ENCODE measurements at regions not wholly inside any gene's neighbourhood (a gene's known extent, or its start where the extent isn't known, plus 50 kb on each side); places are given as distances from the start of the nearest gene placed in this dataset.
"Not testable (repeated sequence)": the region's sequence is repeated elsewhere in the genome, so short reads cannot be mapped to it uniquely, and the experiment has no call there.

DNA sequence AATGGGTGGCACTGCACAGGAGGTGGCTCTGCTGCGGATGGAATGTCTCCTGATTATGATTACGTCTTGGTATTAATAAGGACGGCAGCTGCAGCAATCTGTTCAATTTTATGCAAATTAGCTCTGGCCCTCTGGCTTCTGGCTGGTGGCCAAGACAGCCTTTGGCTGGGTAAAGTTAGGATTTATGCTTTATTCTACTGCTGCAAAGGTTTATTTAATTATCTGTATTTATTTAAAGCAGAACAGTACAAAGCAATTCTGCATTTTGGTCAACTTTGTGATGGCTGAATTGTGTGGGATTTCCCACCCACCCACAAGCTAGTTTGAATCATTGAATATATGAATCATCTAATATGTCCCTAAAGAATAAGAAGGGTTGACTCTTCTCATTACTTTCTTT lies 745.6 kb upstream of the FAM241A start:
- Mint-ChIP-seq H3K27ac (no peak overlapping the region), H3K4me1 (no peaks in the 10 kb centered on the region), H3K9me3 (peaks cover 0 to 23% (median 4%) of the 10 kb centered on the region in 6 donors), H3K27me3 (ENCODE audit: low read depth in 3 of 3) (peaks cover 0 to 1% (median 0%) of the 10 kb centered on the region in 3 donors), H3K4me3 (no peak overlapping the region), H3K36me3 (no peaks in the 10 kb centered on the region)
- DNase-seq = no peak

- H3K36me3 Mint-ChIP-seq = no peaks in the 10 kb centered on the region
- H3K4me3 Mint-ChIP-seq = no peak overlapping the region
- no peak overlapping the region for H3K27ac Mint-ChIP-seq
- peaks cover 0 to 23% (median 6%) of the 10 kb centered on the region in 6 donors for H3K9me3 Mint-ChIP-seq
- no peak for DNase-seq
- H3K4me1 Mint-ChIP-seq = no peaks in the 10 kb centered on the region
- H3K27me3 Mint-ChIP-seq (ENCODE audit: low read depth in 3 of 3) = peaks cover 0 to 1% (median 0%) of the 10 kb centered on the region in 3 donors
Observed at GRCh38 chr4:111400741-111401140, 744.5 kb upstream of the FAM241A start.

GRCh38 chr4:111404673-111405072 lies 740.6 kb upstream of the FAM241A start:
- H3K4me3 Mint-ChIP-seq = no peak overlapping the region
- H3K9me3 Mint-ChIP-seq = peaks cover 0 to 23% (median 8%) of the 10 kb centered on the region in 6 donors
- no peaks in the 10 kb centered on the region for H3K36me3 Mint-ChIP-seq

GRCh38 chr4:111405989-111406388 lies 739.3 kb upstream of the FAM241A start:
- H3K36me3 Mint-ChIP-seq = no peaks in the 10 kb centered on the region
- no peak overlapping the region for H3K4me3 Mint-ChIP-seq
- peaks cover 0 to 3% (median 0%) of the 10 kb centered on the region in 3 donors for H3K27me3 Mint-ChIP-seq (ENCODE audit: low read depth in 3 of 3)
- DNase-seq = no peak
- no peaks in the 10 kb centered on the region for H3K4me1 Mint-ChIP-seq
- H3K27ac Mint-ChIP-seq = no peak overlapping the region
- peaks cover 0 to 31% (median 11%) of the 10 kb centered on the region in 6 donors for H3K9me3 Mint-ChIP-seq

More at GRCh38 chr4:111404673-111405072, 740.6 kb upstream of the FAM241A start:
- DNase-seq = no peak
- peaks cover 0 to 1% (median 0%) of the 10 kb centered on the region in 3 donors for H3K27me3 Mint-ChIP-seq (ENCODE audit: low read depth in 3 of 3)
- no peak overlapping the region for H3K27ac Mint-ChIP-seq
- H3K4me1 Mint-ChIP-seq = no peaks in the 10 kb centered on the region

DNA sequence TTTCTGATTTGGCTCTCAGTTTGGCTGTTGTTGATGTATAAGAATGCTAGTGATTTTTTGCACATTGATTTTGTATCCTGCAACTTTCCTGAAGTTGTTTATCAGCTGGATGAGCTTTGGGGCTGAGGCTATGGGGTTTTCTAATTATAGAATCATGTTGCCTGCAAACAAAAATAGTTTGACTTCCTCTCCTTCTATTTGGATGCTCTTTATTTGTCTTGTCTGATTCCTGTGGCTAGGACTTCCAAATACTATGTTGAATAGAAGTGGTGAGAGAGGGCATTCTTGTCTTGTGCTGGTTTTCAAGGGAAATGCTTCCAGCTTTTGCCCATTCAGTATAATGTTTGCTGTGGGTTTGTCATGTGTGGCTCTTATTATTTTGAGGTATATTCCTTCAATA lies 734.7 kb upstream of the FAM241A start:
- no peak overlapping the region for H3K27ac Mint-ChIP-seq
- no peaks in the 10 kb centered on the region for H3K4me1 Mint-ChIP-seq
- H3K9me3 Mint-ChIP-seq = peaks cover 5 to 44% (median 23%) of the 10 kb centered on the region in 6 donors

GRCh38 chr4:111417521-111417920 lies 727.7 kb upstream of the FAM241A start:
- H3K4me1 Mint-ChIP-seq = no peaks in the 10 kb centered on the region
- H3K27ac Mint-ChIP-seq = no peak overlapping the region
- H3K27me3 Mint-ChIP-seq (ENCODE audit: low read depth in 3 of 3) = no peaks in the 10 kb centered on the region
- H3K4me3 Mint-ChIP-seq = no peak overlapping the region
- no peaks in the 10 kb centered on the region for H3K36me3 Mint-ChIP-seq
- peaks cover 5 to 22% (median 12%) of the 10 kb centered on the region in 6 donors for H3K9me3 Mint-ChIP-seq
- DNase-seq = no peak

More for the DNA sequence above, 734.7 kb upstream of the FAM241A start:
- peaks cover 0 to 2% (median 0%) of the 10 kb centered on the region in 3 donors for H3K27me3 Mint-ChIP-seq (ENCODE audit: low read depth in 3 of 3)
- H3K4me3 Mint-ChIP-seq = no peak overlapping the region
- DNase-seq = no peak
- no peaks in the 10 kb centered on the region for H3K36me3 Mint-ChIP-seq

DNA sequence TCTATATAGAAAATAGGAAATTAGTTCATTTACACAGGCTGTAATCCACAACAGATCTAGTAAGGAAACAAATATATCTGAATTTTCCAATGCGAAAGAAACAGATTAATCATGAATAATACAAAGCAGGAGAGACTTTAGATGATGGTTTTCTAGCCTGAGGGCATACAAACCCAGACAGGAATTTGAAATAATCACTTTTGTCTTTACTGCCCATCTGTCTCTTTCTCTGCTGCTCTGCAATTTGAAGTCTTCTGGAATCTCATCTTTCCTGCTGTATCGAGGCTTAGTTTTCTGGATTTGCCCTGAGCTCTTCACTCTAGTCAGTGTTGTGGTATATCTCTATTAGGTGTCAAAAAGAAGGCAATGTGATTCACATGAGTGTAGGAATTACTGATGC lies 711.8 kb upstream of the FAM241A start:
- Mint-ChIP-seq H3K27ac (no peak overlapping the region), H3K4me3 (no peak overlapping the region), H3K27me3 (ENCODE audit: low read depth in 3 of 3) (peaks cover 0 to 1% (median 0%) of the 10 kb centered on the region in 3 donors), H3K9me3 (peaks cover 9 to 36% (median 17%) of the 10 kb centered on the region in 6 donors), H3K36me3 (no peaks in the 10 kb centered on the region), H3K4me1 (no peaks in the 10 kb centered on the region)
- DNase-seq = no peak

- no peak overlapping the region for H3K4me3 Mint-ChIP-seq
- H3K27me3 Mint-ChIP-seq (ENCODE audit: low read depth in 3 of 3) = peaks cover 0 to 3% (median 1%) of the 10 kb centered on the region in 3 donors
- H3K4me1 Mint-ChIP-seq = no peaks in the 10 kb centered on the region
- no peak overlapping the region for H3K27ac Mint-ChIP-seq
- peaks cover 9 to 38% (median 19%) of the 10 kb centered on the region in 6 donors for H3K9me3 Mint-ChIP-seq
- no peaks in the 10 kb centered on the region for H3K36me3 Mint-ChIP-seq
- DNase-seq = no peak
Observed at GRCh38 chr4:111434586-111434985, 710.7 kb upstream of the FAM241A start.

- no peak overlapping the region for H3K4me3 Mint-ChIP-seq
- no peaks in the 10 kb centered on the region for H3K4me1 Mint-ChIP-seq
- H3K27ac Mint-ChIP-seq = no peak overlapping the region
Observed at GRCh38 chr4:111435986-111436744, 709.1 kb upstream of the FAM241A start.

GRCh38 chr4:111441687-111442086 lies 703.6 kb upstream of the FAM241A start:
- H3K36me3 Mint-ChIP-seq = no peaks in the 10 kb centered on the region
- no peak overlapping the region for H3K4me3 Mint-ChIP-seq
- peaks cover 4 to 39% (median 24%) of the 10 kb centered on the region in 6 donors for H3K9me3 Mint-ChIP-seq
- H3K4me1 Mint-ChIP-seq = no peaks in the 10 kb centered on the region
- no peak for DNase-seq
- H3K27me3 Mint-ChIP-seq (ENCODE audit: low read depth in 3 of 3) = peaks cover 0 to 3% (median 0%) of the 10 kb centered on the region in 3 donors
- no peak overlapping the region for H3K27ac Mint-ChIP-seq

More at GRCh38 chr4:111435986-111436744, 709.1 kb upstream of the FAM241A start:
- Mint-ChIP-seq H3K9me3 (peaks cover 8 to 47% (median 28%) of the 10 kb centered on the region in 6 donors), H3K36me3 (no peaks in the 10 kb centered on the region), H3K27me3 (ENCODE audit: low read depth in 3 of 3) (peaks cover 0 to 3% (median 0%) of the 10 kb centered on the region in 3 donors)
- no peak for DNase-seq

DNA sequence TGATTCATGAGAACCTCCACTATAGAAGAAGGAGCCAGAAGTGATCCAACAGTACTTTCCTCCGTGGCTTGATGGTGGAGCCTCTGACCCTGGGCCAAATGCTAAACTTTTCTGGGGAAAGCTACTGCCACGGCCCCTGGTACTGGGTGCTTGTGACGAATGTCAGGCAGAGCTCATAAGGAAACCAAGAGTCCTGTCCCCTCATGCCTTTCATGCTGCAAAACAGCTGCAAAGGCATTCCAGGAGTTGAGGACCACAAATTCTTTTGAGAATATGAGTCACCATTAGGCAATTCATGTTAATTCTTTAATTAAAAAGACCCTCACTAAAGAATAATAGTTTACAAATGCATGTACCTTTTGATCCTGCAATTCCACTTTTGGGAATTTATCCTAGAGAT lies 700.4 kb upstream of the FAM241A start:
- not testable (repeated sequence) for H3K27me3 Mint-ChIP-seq (ENCODE audit: low read depth in 3 of 3); H3K4me1 Mint-ChIP-seq; DNase-seq; H3K27ac Mint-ChIP-seq; H3K36me3 Mint-ChIP-seq; H3K4me3 Mint-ChIP-seq
- peaks cover 11 to 42% (median 21%) of the 10 kb centered on the region in 6 donors for H3K9me3 Mint-ChIP-seq

GRCh38 chr4:111449657-111450056 lies 695.6 kb upstream of the FAM241A start:
- Mint-ChIP-seq H3K36me3 (no peaks in the 10 kb centered on the region), H3K4me3 (no peak overlapping the region), H3K27me3 (ENCODE audit: low read depth in 3 of 3) (no peaks in the 10 kb centered on the region), H3K4me1 (no peaks in the 10 kb centered on the region), H3K27ac (no peak overlapping the region), H3K9me3 (peaks cover 4 to 36% (median 11%) of the 10 kb centered on the region in 6 donors)
- no peak for DNase-seq

DNA sequence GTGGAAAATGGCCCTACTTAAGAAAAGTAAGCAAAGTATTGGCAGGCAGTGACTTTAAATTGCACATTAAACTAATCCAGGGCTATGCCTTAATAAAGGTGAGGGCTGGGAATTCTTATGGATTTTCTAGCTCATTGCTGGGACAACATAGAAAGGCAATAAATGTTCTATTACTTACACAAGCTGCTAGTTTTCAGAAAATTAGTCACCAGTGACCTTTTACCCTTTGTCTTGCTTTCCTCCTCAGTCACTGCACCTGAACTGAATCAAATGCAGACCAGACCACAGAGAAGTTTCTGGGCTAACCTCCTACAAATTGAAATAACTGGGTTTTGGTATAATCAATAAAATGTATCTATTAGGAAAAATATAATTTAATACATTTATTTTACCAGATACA lies 694.4 kb upstream of the FAM241A start:
- Mint-ChIP-seq H3K4me3 (no peak overlapping the region), H3K9me3 (peaks cover 0 to 30% (median 13%) of the 10 kb centered on the region in 6 donors), H3K4me1 (no peaks in the 10 kb centered on the region), H3K27me3 (ENCODE audit: low read depth in 3 of 3) (no peaks in the 10 kb centered on the region), H3K27ac (no peak overlapping the region), H3K36me3 (no peaks in the 10 kb centered on the region)
- DNase-seq = no peak

GRCh38 chr4:111453216-111453615 lies 692.0 kb upstream of the FAM241A start:
- no peaks in the 10 kb centered on the region for H3K36me3 Mint-ChIP-seq
- H3K4me1 Mint-ChIP-seq = no peaks in the 10 kb centered on the region
- H3K9me3 Mint-ChIP-seq = peaks cover 4 to 26% (median 10%) of the 10 kb centered on the region in 6 donors
- no peak overlapping the region for H3K4me3 Mint-ChIP-seq
- no peak for DNase-seq
- H3K27ac Mint-ChIP-seq = no peak overlapping the region
- no peaks in the 10 kb centered on the region for H3K27me3 Mint-ChIP-seq (ENCODE audit: low read depth in 3 of 3)

Measured in immature natural killer cell (primary cell).